GM20431 (cell line): ENCODE measurements at regions not wholly inside any gene's neighbourhood (a gene's known extent, or its start where the extent isn't known, plus 50 kb on each side); places are given as distances from the start of the nearest gene placed in this dataset.
"Not testable (repeated sequence)": the region's sequence is repeated elsewhere in the genome, so short reads cannot be mapped to it uniquely, and the experiment has no call there.

Source experiments
- in situ Hi-C: fragments of 300-500 bp; cut with MseI, MboI; formaldehyde crosslinking; loops from one replicate; pipeline ENCODE4 v1.15.0; 2020; ENCODE audit warnings: low sequenced_read_pairs; ENCODE audit not compliant: unreplicated experiment

GRCh38 chr1:166302989-166303758, 136.4 kb upstream of the FAM78B start:
- in situ Hi-C loops: no loop called here

DNA sequence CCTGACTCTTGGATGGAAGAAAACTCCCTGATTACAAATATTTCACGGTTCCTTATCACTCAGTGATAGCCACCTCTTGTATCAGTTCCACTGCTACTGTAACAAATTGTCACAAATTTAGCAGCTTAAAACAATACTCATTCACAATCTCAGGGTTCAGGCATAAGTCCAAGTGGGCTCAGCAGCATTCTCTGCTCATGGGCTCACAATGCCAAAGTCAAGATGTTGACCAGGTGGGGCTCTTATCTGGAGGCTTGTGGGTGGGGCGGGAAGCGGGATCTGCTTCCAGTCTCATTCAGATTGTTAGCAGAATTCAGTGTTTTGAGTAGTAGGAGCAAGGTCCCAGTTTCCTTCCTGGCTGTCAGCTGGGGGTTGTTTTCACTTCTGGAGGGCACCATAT, 137.3 kb upstream of the FAM78B start:
- in situ Hi-C loops: no loop called here

DNA sequence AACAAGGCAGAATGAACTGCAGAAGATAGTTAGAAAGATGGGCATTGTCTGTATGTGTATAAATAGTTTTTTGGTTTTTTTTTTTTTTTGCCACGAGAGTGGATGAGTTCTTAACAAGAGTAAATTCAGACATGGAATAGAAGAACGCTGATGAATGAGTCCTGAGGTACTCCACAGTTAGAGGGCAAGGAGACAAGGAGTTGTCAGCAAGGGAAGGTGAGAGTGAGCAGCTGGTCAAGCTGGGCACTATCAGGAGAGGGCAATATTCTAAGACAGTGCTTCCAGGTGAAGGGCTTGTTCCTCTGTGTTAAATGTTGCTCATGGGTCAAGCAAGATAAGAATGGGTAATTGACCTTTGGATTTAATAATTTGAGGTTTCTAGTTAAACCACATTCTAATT, 138.6 kb upstream of the FAM78B start:
- in situ Hi-C loops: no loop called here

DNA sequence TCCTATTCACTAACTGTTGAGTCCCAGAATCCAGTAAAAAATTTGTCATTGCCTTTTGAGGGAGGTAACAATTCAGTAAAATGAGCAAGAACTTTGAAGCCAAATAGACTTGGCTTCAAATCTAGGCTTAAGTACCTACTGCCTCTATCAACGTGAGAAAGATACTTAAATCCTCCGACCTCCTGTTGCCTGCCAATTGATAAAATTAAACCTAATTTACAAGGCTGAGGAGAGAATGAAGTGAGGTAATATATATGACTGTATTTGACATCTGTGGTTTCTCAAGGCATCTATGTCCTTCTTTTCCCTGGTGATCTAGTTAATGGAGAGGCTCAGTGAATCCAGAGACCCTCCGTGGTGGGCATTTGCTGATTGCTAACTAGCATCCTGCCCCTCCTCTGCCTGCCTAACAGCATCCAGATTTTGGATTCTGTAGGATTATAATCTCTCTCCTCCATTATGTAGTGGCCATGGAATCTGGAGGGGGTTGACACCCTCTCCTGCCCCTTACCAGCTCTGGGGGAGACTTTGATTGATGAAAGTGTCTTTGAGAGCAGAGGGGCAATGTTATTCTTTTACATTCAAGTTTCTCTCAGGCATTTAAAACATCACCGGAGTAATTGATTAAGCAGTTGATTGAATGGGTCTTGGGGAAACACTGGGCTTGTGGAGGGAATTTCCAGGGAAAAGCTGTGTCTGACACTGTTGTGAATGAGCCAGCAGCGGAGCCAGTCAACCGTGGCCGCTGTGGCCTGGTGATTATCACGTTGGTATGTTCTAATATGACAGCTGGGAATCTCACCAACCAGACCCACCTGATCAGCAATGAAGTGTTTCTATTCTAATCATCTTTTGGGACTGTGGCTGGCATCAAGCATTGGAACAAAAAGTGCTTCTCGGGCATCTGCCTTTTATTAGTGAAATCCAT, 140.7 kb upstream of the FAM78B start:
- in situ Hi-C loops: no loop called here

GRCh38 chr1:166316306-166316705, 149.5 kb upstream of the FAM78B start:
- in situ Hi-C loops: not testable (repeated sequence)

- in situ Hi-C loops: no loop called here
Measured at GRCh38 chr1:166322470-166322869, 155.7 kb upstream of the FAM78B start.

- in situ Hi-C loops: no loop called here
Measured at GRCh38 chr1:166327886-166328285, 161.1 kb upstream of the FAM78B start.

- in situ Hi-C loops: no loop called here
Measured at GRCh38 chr1:166328956-166329355, 162.2 kb upstream of the FAM78B start.

GRCh38 chr1:166330096-166330495, 163.3 kb upstream of the FAM78B start:
- in situ Hi-C loops: no loop called here

DNA sequence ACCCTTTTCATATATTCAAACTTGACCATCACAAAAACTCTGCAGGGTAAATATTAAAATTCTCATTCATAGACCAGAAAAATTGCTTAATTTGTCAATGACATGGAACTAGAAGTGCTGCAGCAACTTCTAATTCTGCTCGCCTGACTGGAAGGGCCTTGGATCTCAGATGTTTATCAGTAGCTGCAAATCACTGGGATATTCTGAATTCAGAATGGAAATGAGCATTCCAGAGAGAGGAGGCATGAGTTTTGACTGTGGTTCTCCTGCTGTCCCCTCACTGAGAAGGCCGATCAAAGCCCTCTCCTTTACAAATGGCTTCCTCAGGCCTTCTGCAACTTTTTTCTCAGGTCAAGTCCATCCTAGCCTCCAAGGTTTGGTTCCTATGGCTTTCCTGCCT, 171.3 kb upstream of the FAM78B start:
- in situ Hi-C loops: no loop called here

GRCh38 chr1:166340709-166341108, 173.9 kb upstream of the FAM78B start:
- in situ Hi-C loops: no loop called here

- in situ Hi-C loops: no loop called here
Measured at GRCh38 chr1:166343276-166343675, 176.5 kb upstream of the FAM78B start.

- in situ Hi-C loops: no loop called here
Measured at GRCh38 chr1:166350490-166350889, 183.7 kb upstream of the FAM78B start.

DNA sequence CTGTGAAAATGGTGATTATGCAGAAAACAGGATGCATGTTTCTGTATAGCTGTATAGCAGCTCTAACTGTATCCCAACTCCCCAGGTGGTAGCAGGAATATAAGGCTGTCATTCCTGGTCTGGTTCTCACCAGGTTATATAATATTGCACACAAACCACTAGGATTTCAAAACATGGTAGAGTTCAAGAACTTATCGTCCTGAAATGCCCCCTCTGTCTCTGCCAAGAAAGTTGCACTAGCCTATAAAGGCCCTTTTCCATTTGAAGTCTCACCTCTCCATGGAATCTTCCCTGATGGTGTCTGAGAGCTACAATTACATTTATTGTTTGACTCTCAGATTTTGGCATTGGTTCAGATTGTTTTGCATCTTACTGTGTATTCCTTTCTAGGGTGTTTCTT, 184.9 kb upstream of the FAM78B start:
- in situ Hi-C loops: no loop called here

DNA sequence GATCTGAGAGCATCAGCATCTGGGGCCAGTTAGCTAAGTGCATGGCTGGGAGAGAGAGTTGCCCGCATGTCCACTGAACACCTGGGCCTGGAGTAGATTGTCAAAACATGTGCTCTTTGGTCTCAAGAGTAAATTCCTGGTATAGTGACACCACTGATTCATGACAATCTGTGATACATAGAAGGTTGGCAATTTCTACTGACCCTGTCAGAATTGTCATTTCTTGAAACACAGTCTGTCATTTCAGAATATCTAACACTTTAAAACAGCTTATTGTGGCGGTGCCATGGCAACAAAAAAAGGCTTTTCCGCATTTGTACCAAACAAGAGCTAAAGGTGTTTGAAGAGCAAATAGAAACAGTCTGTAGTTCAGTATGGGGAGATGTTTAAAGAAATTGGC, 186.4 kb upstream of the FAM78B start:
- in situ Hi-C loops: no loop called here

DNA sequence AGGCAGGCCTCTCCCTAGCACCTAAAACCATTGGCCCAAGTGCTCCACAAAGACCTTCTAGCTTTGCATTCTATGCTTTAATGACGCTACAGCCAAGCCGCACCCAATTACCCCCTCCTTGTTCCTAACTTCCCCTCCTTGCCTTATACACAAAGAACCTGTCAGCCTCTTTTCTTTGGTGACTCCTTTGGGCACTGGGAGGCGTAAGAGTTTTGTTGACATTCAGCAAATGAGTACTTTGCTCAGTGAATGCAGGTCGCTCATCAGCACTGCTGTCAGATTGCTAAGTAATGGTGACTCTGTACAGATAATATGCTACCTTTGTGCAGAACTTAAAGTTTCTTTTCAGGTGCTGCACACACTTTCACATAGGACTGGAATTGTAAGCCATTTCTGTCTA, 187.6 kb upstream of the FAM78B start:
- in situ Hi-C loops: no loop called here

DNA sequence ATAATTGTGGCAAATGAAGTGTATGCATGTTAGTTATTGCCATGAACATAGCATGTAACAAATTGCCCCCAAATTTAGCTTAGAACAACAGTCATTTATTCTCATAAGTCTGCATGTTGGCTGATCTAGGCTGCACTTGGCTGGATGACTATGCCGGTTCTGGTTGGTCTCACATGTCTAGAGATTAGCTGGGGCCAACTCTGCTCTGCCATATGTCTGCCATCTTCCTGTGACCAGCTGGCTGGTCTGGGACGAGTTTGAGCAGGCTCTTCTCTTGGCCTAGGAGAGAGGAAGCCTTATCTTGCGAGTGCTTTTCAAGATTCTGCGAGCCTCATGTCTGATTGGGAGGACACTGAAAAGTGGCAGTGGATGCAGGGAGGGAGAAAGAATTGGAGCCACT, 198.3 kb upstream of the FAM78B start:
- in situ Hi-C loops: no loop called here

DNA sequence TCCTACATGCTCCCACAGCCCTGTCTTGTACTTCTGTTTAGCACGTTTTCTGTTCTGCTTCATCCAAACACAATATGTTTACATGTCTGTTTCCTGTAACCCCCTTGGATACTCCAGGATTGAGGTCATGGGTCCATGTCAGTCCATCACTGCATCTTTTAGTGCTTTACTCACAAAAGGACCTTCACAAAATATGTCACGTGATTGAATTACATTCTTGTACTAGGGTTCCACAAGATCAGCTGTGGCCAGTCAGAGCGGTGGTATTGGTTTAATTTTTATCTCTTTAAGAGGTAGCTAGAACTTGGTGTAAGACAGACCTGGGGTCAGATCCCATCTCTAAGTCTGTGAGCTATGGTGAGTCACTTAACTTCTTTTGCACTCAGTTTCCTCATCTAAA, 201.2 kb upstream of the FAM78B start:
- in situ Hi-C loops: no loop called here

- in situ Hi-C loops: no loop called here
Measured at GRCh38 chr1:166377896-166378295, 211.1 kb upstream of the FAM78B start.

GRCh38 chr1:166378805-166379204, 212.0 kb upstream of the FAM78B start:
- in situ Hi-C loops: no loop called here

GRCh38 chr1:166379447-166379846, 212.6 kb upstream of the FAM78B start:
- in situ Hi-C loops: no loop called here
